GM23338 (cell line): ENCODE measurements at regions not wholly inside any gene's neighbourhood (a gene's known extent, or its start where the extent isn't known, plus 50 kb on each side); places are given as distances from the start of the nearest gene placed in this dataset.

ENCODE experiments used
- ATAC-seq: fragments of 200-7000 bp; cut with Tn5 transposase; 3 replicates; pipeline ENCODE4 v1.9.1; 2020
- DNase-seq: peaks from one replicate; pipeline ENCODE4 v3.0.0-alpha.2; 2015; ENCODE audit warnings: low spot score
- H2AFZ ChIP-seq: fragments of 200-600 bp; sonication (generic); 2 replicates; pipeline ENCODE4 v1.8.0; 2016; ENCODE audit warnings: antibody characterized with exemption, mild to moderate bottlenecking, moderate library complexity
- H3F3A ChIP-seq: fragments of 200-600 bp; sonication (generic); replicated peaks from 2 replicates; pipeline ENCODE4 v1.8.0; 2017; ENCODE audit warnings: antibody characterized with exemption, mixed run types, low read depth
- H3K27ac ChIP-seq: fragments of 200-600 bp; sonication (generic); 2 replicates; pipeline ENCODE4 v1.6.1; 2016; ENCODE audit warnings: low read depth
- H3K27me3 ChIP-seq: fragments of 200-600 bp; sonication (generic); 2 replicates; pipeline ENCODE4 v1.8.0; 2016; ENCODE audit warnings: mild to moderate bottlenecking, mixed run types, moderate library complexity; ENCODE audit not compliant: insufficient read depth
- H3K36me3 ChIP-seq: fragments of 200-600 bp; sonication (generic); 2 replicates; pipeline ENCODE4 v1.8.0; 2016; ENCODE audit warnings: mild to moderate bottlenecking; ENCODE audit not compliant: insufficient read depth
- H3K4me1 ChIP-seq: fragments of 200-600 bp; sonication (generic); 2 replicates; pipeline ENCODE4 v1.8.0; 2016; ENCODE audit warnings: mild to moderate bottlenecking, moderate library complexity; ENCODE audit not compliant: insufficient read depth
- H3K4me2 ChIP-seq: fragments of 200-600 bp; sonication (generic); 2 replicates; pipeline ENCODE4 v1.7.1; 2017; ENCODE audit warnings: mixed run types
- H3K4me3 ChIP-seq: fragments of 200-600 bp; sonication (generic); 2 replicates; pipeline ENCODE4 v1.6.1; 2016; ENCODE audit warnings: mixed run types
- H3K79me2 ChIP-seq: fragments of 200-600 bp; sonication (generic); replicated peaks from 2 replicates; pipeline ENCODE4 v1.8.0; 2017; ENCODE audit warnings: mild to moderate bottlenecking; ENCODE audit not compliant: insufficient read depth
- H3K9me2 ChIP-seq: fragments of 200-600 bp; sonication (generic); 2 replicates; pipeline ENCODE4 v1.8.0; 2017; ENCODE audit not compliant: insufficient read depth
- H4K20me1 ChIP-seq: fragments of 200-600 bp; sonication (generic); replicated peaks from 2 replicates; pipeline ENCODE4 v1.8.0; 2017; ENCODE audit warnings: mild to moderate bottlenecking; ENCODE audit not compliant: insufficient read depth
- H3K27ac Mint-ChIP-seq: 2 replicates; pipeline ENCODE4 v1.8.0; 2020; ENCODE audit warnings: inconsistent platforms, mild to moderate bottlenecking, moderate library complexity, mixed read lengths
- H3K27me3 Mint-ChIP-seq: 3 replicates; pipeline ENCODE4 v1.8.0; 2022; ENCODE audit warnings: low read depth, mild to moderate bottlenecking, moderate library complexity, mixed read lengths, inconsistent platforms; ENCODE audit not compliant: insufficient read depth, poor library complexity
- H3K36me3 Mint-ChIP-seq: 3 replicates; pipeline ENCODE4 v1.8.0; 2021; ENCODE audit warnings: low read depth, mild to moderate bottlenecking, inconsistent platforms, moderate library complexity, mixed read lengths
- H3K4me1 Mint-ChIP-seq: 3 replicates; pipeline ENCODE4 v1.8.0; 2020; ENCODE audit warnings: mild to moderate bottlenecking, inconsistent platforms, mixed read lengths
- H3K4me3 Mint-ChIP-seq: 3 replicates; pipeline ENCODE4 v1.8.0; 2021; ENCODE audit warnings: moderate library complexity, mild to moderate bottlenecking, inconsistent platforms, mixed read lengths
- H3K9me3 Mint-ChIP-seq: 3 replicates; pipeline ENCODE4 v1.8.0; 2020; ENCODE audit warnings: moderate library complexity, mild to moderate bottlenecking, inconsistent platforms, mixed read lengths
- CREB1 ChIP-seq: fragments of 250-450 bp; sonication (Bioruptor Pico); IDR thresholded peaks from 2 replicates; pipeline ENCODE4 v1.5.0; 2020; ENCODE audit warnings: low read depth, mild to moderate bottlenecking, moderate library complexity
- CTCF ChIP-seq, 2 experiments: fragments of 200-600 bp in 1 of 2; sonication (generic) in 1 of 2; conservative IDR thresholded peaks; 2 replicates each; pipeline versions ENCODE4 v1.5.1 to v1.6.1; 2016 to 2017; ENCODE audit warnings: antibody characterized with exemption in 2 of 2, low read depth in 2 of 2, mild to moderate bottlenecking in 2 of 2, moderate library complexity in 1 of 2
- ETS1 ChIP-seq: IDR thresholded peaks from 2 replicates; pipeline ENCODE4 v1.6.1; 2016; ENCODE audit warnings: antibody characterized with exemption
- EZH2 ChIP-seq: fragments of 200-600 bp; sonication (generic); IDR thresholded peaks from one replicate; pipeline ENCODE4 v1.8.0; 2017; ENCODE audit warnings: antibody characterized with exemption, mild to moderate bottlenecking, low read depth; ENCODE audit not compliant: unreplicated experiment
- EZH2phosphoT487 ChIP-seq: fragments of 200-600 bp; sonication (generic); IDR thresholded peaks from one replicate; pipeline ENCODE4 v1.8.1; 2018; ENCODE audit warnings: antibody characterized with exemption; ENCODE audit not compliant: unreplicated experiment
- JUNB ChIP-seq: IDR thresholded peaks from one replicate; pipeline ENCODE4 v1.6.1; 2016; ENCODE audit warnings: antibody characterized with exemption; ENCODE audit not compliant: unreplicated experiment
- NANOG ChIP-seq: IDR thresholded peaks from 2 replicates; pipeline ENCODE4 v1.6.1; 2016; ENCODE audit warnings: antibody characterized with exemption, borderline replicate concordance
- POLR2AphosphoS5 ChIP-seq: IDR thresholded peaks from 2 replicates; pipeline ENCODE4 v1.6.1; 2016; ENCODE audit warnings: antibody characterized with exemption, low read depth
- REST ChIP-seq: IDR thresholded peaks from one replicate; pipeline ENCODE4 v1.6.1; 2018; ENCODE audit warnings: antibody characterized with exemption; ENCODE audit not compliant: unreplicated experiment
- STAT1 ChIP-seq: IDR thresholded peaks from one replicate; pipeline ENCODE4 v1.6.1; 2016; ENCODE audit warnings: antibody characterized with exemption; ENCODE audit not compliant: unreplicated experiment
- ZNF114 ChIP-seq: fragments of 250-450 bp; sonication (Bioruptor Pico); IDR thresholded peaks from 2 replicates; pipeline ENCODE4 v1.5.0; 2020; ENCODE audit warnings: mild to moderate bottlenecking, moderate library complexity
- ZNF331 ChIP-seq: fragments of 250-450 bp; sonication (Bioruptor Pico); IDR thresholded peaks from 2 replicates; pipeline ENCODE4 v1.5.0; 2020; ENCODE audit warnings: low read depth, mild to moderate bottlenecking, moderate library complexity
- ZNF462 ChIP-seq: fragments of 250-450 bp; sonication (Bioruptor Pico); IDR thresholded peaks from 2 replicates; pipeline ENCODE4 v1.5.0; 2020; ENCODE audit warnings: mild to moderate bottlenecking, moderate library complexity

- H3K27ac Mint-ChIP-seq, result no peak overlapping the region
- Histone ChIP-seq H3K4me3 (no peak overlapping the region), H3K27ac (no peak overlapping the region), H3K9me2 (no peaks in the 10 kb centered on the region), H3K27me3 (no peaks in the 10 kb centered on the region), H3F3A (no peaks in the 10 kb centered on the region), H3K4me2 (no peak overlapping the region), H3K36me3 (no peaks in the 10 kb centered on the region), H3K79me2 (no peaks in the 10 kb centered on the region), H3K4me1 (no peaks in the 10 kb centered on the region), H4K20me1 (no peaks in the 10 kb centered on the region), H2AFZ (no peak overlapping the region)
- H3K27me3 Mint-ChIP-seq, result no peaks in the 10 kb centered on the region
- no peak for TF ChIP-seq CTCF (conservative IDR thresholded peaks at IDR 0.05; ENCODE audit: low read depth in 2 of 2)
- no peak for TF ChIP-seq EZH2phosphoT487
- no peak for TF ChIP-seq POLR2AphosphoS5
- TF ChIP-seq REST, result no peak
- no peak for TF ChIP-seq CREB1 (CRISPR knock-in tag)
- no peak for TF ChIP-seq NANOG
- no peak for TF ChIP-seq STAT1
- TF ChIP-seq ZNF331 (CRISPR knock-in tag), result no peak
- no peak for TF ChIP-seq ZNF462
- TF ChIP-seq ZNF114, result no peak
- no peak for TF ChIP-seq JUNB
- no peak for TF ChIP-seq EZH2
- no peak for TF ChIP-seq ETS1
- DNase-seq, result no peak
- no peak for ATAC-seq
- H3K9me3 Mint-ChIP-seq, result peaks cover 4% of the 10 kb centered on the region; the same call in 1 of the 3 replicates
- H3K4me3 Mint-ChIP-seq, result no peak overlapping the region
- no peaks in the 10 kb centered on the region for H3K36me3 Mint-ChIP-seq
- no peaks in the 10 kb centered on the region; the same call in 2 of the 3 replicates for H3K4me1 Mint-ChIP-seq
These were observed 993.0 kb upstream of the PRMT6 start for GRCh38 chr1:106063510-106063909.
